ENCODE measurements at regions not wholly inside any gene's neighbourhood (a gene's known extent, or its start where the extent isn't known, plus 50 kb on each side); places are given as distances from the start of the nearest gene placed in this dataset.

- no peak for DNase-seq (ENCODE audit: low read depth, low spot score)
- TF ChIP-seq CTCF (IDR thresholded peaks at IDR 0.05; ENCODE audit: low read depth, low read length), result no peak
- H3K4me3 ChIP-seq (ENCODE audit: low read depth, low read length), result no peak overlapping the region
- in situ Hi-C loops (cut with HindIII; ENCODE audit: low sequenced_read_pairs), result no loop called here
Observed at GRCh38 chr20:11077226-11077625, 403.4 kb upstream of the JAG1 start.

- no peak for TF ChIP-seq CTCF (IDR thresholded peaks at IDR 0.05; ENCODE audit: low read depth, low read length)
- H3K4me3 ChIP-seq (ENCODE audit: low read depth, low read length), result no peak overlapping the region
- DNase-seq (ENCODE audit: low read depth, low spot score), result no peak
- in situ Hi-C loops (cut with HindIII; ENCODE audit: low sequenced_read_pairs), result no loop called here
Observed at GRCh38 chr20:11080010-11080409, 406.2 kb upstream of the JAG1 start.

- no peak for TF ChIP-seq CTCF (IDR thresholded peaks at IDR 0.05; ENCODE audit: low read depth, low read length)
Observed at GRCh38 chr20:11080781-11081377, 407.1 kb upstream of the JAG1 start.

GRCh38 chr20:11083841-11084240, 410.0 kb upstream of the JAG1 start:
- no peak for TF ChIP-seq CTCF (IDR thresholded peaks at IDR 0.05; ENCODE audit: low read depth, low read length)
- in situ Hi-C loops (cut with HindIII; ENCODE audit: low sequenced_read_pairs), result no loop called here
- no peak overlapping the region for H3K4me3 ChIP-seq (ENCODE audit: low read depth, low read length)
- no peak for DNase-seq (ENCODE audit: low read depth, low spot score)

More at GRCh38 chr20:11080781-11081377, 407.1 kb upstream of the JAG1 start:
- in situ Hi-C loops (cut with HindIII; ENCODE audit: low sequenced_read_pairs), result no loop called here
- H3K4me3 ChIP-seq (ENCODE audit: low read depth, low read length), result no peak overlapping the region
- no peak for DNase-seq (ENCODE audit: low read depth, low spot score)

GRCh38 chr20:11084508-11084907, 410.7 kb upstream of the JAG1 start:
- H3K4me3 ChIP-seq (ENCODE audit: low read depth, low read length), result no peak overlapping the region
- TF ChIP-seq CTCF (IDR thresholded peaks at IDR 0.05; ENCODE audit: low read depth, low read length), result no peak
- DNase-seq (ENCODE audit: low read depth, low spot score), result no peak
- in situ Hi-C loops (cut with HindIII; ENCODE audit: low sequenced_read_pairs), result no loop called here

GRCh38 chr20:11086970-11087369, 413.2 kb upstream of the JAG1 start:
- DNase-seq (ENCODE audit: low read depth, low spot score), result no peak

More at GRCh38 chr20:11086970-11087369, 413.2 kb upstream of the JAG1 start:
- TF ChIP-seq CTCF (IDR thresholded peaks at IDR 0.05; ENCODE audit: low read depth, low read length), result no peak
- no peak overlapping the region for H3K4me3 ChIP-seq (ENCODE audit: low read depth, low read length)
- in situ Hi-C loops (cut with HindIII; ENCODE audit: low sequenced_read_pairs), result no loop called here

Data from astrocyte of the spinal cord (primary cell).